Prostate gland (tissue), 2 donors: ENCODE measurements at regions not wholly inside any gene's neighbourhood (a gene's known extent, or its start where the extent isn't known, plus 50 kb on each side); places are given as distances from the start of the nearest gene placed in this dataset.

ENCODE experiments used
- DNase-seq: peaks from one replicate; pipeline ENCODE4 v3.0.0-alpha.2; 2019; ENCODE audit warnings: low spot score
- H3K27ac ChIP-seq, 2 donors: fragments of 200-600 bp; sonication (generic); 2 replicates each; pipeline ENCODE4 v1.5.1; 2017 to 2019
- H3K27me3 ChIP-seq: fragments of 200-600 bp; sonication (generic); replicated peaks from 2 replicates; pipeline ENCODE4 v1.5.1; 2019; ENCODE audit not compliant: insufficient read depth
- H3K36me3 ChIP-seq, 2 donors: fragments of 200-600 bp; sonication (generic); 1 replicate in 1 of 2; 2 replicates in 1 of 2; pipeline versions ENCODE4 v1.5.1 to v1.8.1; 2017 to 2019
- H3K4me1 ChIP-seq: fragments of 200-600 bp; sonication (generic); replicated peaks from 2 replicates; pipeline ENCODE4 v1.5.1; 2019
- H3K4me3 ChIP-seq, 2 donors: fragments of 200-600 bp; sonication (generic); 2 replicates each; pipeline ENCODE4 v1.5.1; 2017 to 2019
- H3K9me3 ChIP-seq: fragments of 200-600 bp; sonication (generic); 2 replicates; pipeline ENCODE4 v1.5.1; 2017
- POLR2A ChIP-seq: fragments of 450-650 bp; IDR thresholded peaks from one replicate; pipeline ENCODE4 v1.6.1; 2016; ENCODE audit warnings: antibody characterized with exemption, mild to moderate bottlenecking
- POLR2AphosphoS5 ChIP-seq: sonication (generic); formaldehyde crosslinking; IDR thresholded peaks from one replicate; pipeline ENCODE4 v1.6.1; 2017; ENCODE audit warnings: antibody characterized with exemption
- WGBS: methylation state at CpG from one replicate; pipeline ENCODE4 v1.1.5; 2018; 5-methylcytosine and 5-hydroxymethylcytosine counted together
- intact Hi-C: fragments of 100-400 bp; cut with DNase I; formaldehyde crosslinking; loops from one replicate; pipeline ENCODE4 v1.14.2; 2022
- TF ChIP-seq, protein P1 (sequence below), 4 experiments: fragments of 200-600 bp in 2 of 4; fragments of 450-650 bp in 2 of 4; sonication (generic) in 2 of 4; IDR thresholded peaks; 1 replicate in 3 of 4; 2 replicates in 1 of 4; pipeline ENCODE4 v1.5.1; 2016 to 2019; ENCODE audit warnings: antibody characterized with exemption in 4 of 4, mild to moderate bottlenecking in 2 of 4, moderate library complexity in 2 of 4

DNA sequence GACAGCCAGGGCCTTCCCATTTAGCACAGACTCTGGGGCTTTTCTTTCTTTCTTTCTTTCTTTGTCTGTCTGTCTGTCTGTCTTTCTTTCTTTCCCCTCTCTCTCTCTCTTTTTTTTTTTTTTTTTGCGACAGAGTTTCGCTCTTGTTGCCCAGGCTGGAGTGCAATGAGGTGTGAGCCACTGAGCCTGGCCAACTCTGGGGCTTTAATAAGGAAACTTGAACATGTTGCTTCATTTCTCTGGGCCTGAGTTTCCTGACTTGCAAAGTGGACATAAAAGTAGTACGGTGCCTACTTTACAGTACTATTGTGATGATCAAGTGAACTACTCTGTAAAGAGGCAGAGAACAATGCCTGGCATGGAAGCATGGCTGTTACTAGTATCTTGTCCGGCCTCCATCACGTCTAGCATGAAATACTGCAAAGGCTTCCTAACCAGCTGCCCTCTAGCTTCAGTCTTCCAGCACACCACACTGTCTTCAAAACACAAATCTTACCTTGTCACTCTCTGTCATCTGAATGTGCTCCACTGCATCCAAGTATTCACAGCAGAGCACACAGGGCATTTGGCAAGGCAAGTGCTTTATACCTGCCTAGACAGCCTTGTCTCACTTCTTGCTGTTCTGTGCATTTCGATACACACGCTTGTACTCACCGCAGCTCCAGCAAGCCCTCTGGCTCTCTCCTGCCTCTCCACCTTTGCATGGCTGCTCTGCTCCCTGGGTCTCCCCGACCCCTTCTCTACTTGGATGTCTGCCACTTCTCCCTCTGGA, 96.7 kb downstream of the IRF2BPL start:
- TF ChIP-seq, protein P1, sequence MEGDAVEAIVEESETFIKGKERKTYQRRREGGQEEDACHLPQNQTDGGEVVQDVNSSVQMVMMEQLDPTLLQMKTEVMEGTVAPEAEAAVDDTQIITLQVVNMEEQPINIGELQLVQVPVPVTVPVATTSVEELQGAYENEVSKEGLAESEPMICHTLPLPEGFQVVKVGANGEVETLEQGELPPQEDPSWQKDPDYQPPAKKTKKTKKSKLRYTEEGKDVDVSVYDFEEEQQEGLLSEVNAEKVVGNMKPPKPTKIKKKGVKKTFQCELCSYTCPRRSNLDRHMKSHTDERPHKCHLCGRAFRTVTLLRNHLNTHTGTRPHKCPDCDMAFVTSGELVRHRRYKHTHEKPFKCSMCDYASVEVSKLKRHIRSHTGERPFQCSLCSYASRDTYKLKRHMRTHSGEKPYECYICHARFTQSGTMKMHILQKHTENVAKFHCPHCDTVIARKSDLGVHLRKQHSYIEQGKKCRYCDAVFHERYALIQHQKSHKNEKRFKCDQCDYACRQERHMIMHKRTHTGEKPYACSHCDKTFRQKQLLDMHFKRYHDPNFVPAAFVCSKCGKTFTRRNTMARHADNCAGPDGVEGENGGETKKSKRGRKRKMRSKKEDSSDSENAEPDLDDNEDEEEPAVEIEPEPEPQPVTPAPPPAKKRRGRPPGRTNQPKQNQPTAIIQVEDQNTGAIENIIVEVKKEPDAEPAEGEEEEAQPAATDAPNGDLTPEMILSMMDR (IDR thresholded peaks at IDR 0.05): no peak
- TF ChIP-seq POLR2A (no peak), POLR2AphosphoS5 (no peak)
- Histone ChIP-seq H3K27me3 (no peaks in the 10 kb centered on the region), H3K27ac (no peak overlapping the region), H3K4me3 (no peak overlapping the region), H3K9me3 (no peaks in the 10 kb centered on the region), H3K4me1 (no peaks in the 10 kb centered on the region), H3K36me3 (no peaks in the 10 kb centered on the region)
- WGBS: 59% methylated on average over 9 of the region's 9 CpGs
- DNase-seq: no peak
- intact Hi-C loops: no loop called here

DNA sequence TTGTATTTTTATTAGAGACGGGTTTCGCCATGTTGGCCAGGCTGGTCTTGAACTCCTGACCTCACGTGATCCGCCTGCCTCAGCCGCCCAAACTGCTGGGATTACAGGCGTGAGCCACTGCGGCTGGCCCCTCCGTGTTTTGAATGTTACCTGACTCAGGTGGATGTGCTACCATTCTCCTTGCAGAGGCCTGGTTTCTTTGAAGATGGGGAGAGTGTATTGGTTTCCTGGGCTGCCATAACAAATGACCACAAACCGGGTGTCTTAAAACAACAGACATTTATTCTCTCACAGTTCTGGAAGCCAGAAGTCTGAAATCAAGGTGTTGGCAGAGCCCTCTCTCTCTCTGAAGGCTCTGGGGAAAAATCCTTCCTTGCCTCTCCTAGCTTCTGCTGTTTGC, 98.0 kb downstream of the IRF2BPL start:
- Histone ChIP-seq H3K27ac (no peak overlapping the region), H3K27me3 (no peaks in the 10 kb centered on the region), H3K4me1 (no peaks in the 10 kb centered on the region), H3K36me3 (no peaks in the 10 kb centered on the region), H3K9me3 (no peaks in the 10 kb centered on the region), H3K4me3 (no peak overlapping the region)
- intact Hi-C loops: no loop called here
- no peak for DNase-seq
- TF ChIP-seq POLR2A (no peak), POLR2AphosphoS5 (no peak)
- 91% methylated on average over 9 of the region's 9 CpGs for WGBS

DNA sequence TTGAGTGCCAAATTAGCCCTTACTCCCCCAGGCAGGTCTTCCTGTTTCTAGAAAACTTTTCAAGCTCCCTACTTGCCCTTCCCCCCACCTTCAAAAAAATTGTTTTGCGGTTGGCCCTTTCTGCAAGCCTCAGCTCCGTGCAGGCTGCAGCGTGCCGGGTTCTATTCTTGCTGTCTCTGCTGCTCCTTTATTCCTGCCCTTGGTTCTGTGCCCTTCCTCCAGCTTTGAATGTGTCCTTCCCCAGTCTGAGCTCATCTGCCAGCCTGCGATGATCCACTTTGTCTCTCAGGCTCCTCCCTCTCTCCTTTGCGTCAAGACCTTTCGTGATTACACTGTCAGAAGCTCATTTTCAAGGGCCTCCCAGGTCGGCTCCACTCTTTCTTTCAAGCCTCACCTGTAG, 98.6 kb downstream of the IRF2BPL start:
- Histone ChIP-seq H3K4me1 (no peaks in the 10 kb centered on the region), H3K9me3 (no peaks in the 10 kb centered on the region), H3K4me3 (no peak overlapping the region), H3K36me3 (no peaks in the 10 kb centered on the region), H3K27me3 (no peaks in the 10 kb centered on the region), H3K27ac (no peak overlapping the region)
- no peak for TF ChIP-seq POLR2AphosphoS5
- TF ChIP-seq, protein P1 (IDR thresholded peaks at IDR 0.05): no peak
- TF ChIP-seq POLR2A: no peak
- no peak for DNase-seq
- WGBS: 37% methylated on average over 8 of the region's 8 CpGs
- intact Hi-C loops: no loop called here

DNA sequence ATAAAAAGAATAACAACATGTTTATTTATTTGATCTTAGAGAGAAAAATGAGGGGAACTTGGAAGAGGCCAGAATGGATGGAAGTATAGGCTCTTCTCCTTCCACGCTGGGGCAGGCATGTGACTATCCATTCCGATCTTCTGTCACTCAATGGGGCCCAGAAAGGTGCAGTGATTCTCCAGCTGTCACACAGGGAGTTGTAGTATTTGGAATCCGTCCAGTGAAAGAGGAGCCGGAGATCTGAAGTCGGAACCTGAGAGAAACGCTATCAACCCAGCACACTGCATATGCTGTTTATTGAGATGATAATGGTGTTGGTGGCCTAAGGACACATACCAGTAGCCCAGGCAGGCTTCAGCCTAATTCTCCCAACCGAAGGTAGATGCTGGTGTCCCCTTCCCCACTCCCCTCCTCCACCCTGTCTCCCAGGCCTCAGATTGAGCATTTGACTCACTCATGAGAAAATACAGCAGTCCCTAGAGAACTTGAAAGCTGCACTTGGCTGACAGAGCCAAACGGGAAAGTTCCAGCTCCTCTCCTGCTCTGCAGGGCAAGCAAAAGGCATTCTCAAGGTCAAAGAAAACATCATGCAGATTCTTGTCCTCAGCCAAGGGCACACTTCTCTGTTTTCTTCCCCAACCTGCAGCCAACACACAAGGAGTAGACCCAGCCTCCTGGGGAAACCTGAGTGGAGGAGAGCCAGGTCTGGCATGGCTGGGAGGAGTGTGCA, 100.4 kb downstream of the IRF2BPL start:
- no peaks in the 10 kb centered on the region for H3K4me1 ChIP-seq
- TF ChIP-seq POLR2A (no peak), POLR2AphosphoS5 (no peak)
- TF ChIP-seq, protein P1 (IDR thresholded peaks at IDR 0.05): no peak
- WGBS: 67% methylated on average over 8 of the region's 8 CpGs
- no peaks in the 10 kb centered on the region for H3K36me3 ChIP-seq
- no peaks in the 10 kb centered on the region for H3K9me3 ChIP-seq
- no peak overlapping the region for H3K27ac ChIP-seq
- no peaks in the 10 kb centered on the region for H3K27me3 ChIP-seq
- intact Hi-C loops: no loop called here
- no peak overlapping the region for H3K4me3 ChIP-seq
- no peak for DNase-seq

DNA sequence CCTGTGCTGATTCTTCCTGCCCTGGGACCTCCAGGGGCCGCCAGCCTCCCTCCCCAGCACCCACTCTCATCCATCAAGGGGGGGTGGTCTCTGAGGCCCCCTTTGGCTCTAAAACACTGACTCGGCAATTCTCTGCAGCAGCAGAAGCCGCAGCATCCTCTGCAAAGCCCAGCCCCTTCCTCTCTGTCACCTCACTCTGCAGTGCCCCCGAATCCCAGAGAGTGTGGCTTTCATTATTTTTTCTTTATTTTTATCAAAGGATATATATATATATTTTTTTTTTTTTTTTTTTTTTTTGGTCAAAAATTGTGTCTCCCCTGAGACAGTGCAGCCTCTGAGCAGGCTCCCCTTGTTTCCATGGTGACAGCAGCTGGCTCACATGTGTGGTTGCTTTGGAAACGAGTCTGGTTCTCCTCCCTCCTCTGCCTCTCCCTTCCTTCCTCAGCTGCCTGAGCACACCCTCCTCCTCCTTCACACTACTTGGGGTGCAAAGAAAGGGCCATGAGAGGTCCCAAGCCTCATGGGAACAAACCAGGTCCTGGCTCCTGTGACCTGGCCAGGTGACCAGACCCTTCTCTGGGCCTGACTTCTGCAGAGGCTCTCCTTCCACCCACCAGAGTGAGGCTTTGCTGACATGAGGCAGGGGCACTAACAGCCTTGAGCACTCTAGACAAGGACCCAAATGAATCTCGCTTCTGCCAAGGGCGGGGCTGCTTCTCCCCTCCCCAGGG, 100.5 kb downstream of the LRRC74A start:
- DNase-seq: no peak
- H3K9me3 ChIP-seq: no peaks in the 10 kb centered on the region
- no peaks in the 10 kb centered on the region for H3K27me3 ChIP-seq
- no peak overlapping the region for H3K4me3 ChIP-seq
- no peaks in the 10 kb centered on the region for H3K4me1 ChIP-seq
- intact Hi-C loops: loop anchor here (1.0 kb wide), 1 partner anchor 15 kb away; no protein-coding TSS in a partner anchor
- 83% methylated on average over 7 of the region's 7 CpGs for WGBS
- TF ChIP-seq, protein P1 (IDR thresholded peaks at IDR 0.05): no peak
- no peak for TF ChIP-seq POLR2AphosphoS5
- H3K27ac ChIP-seq: no peak overlapping the region
- no peaks in the 10 kb centered on the region for H3K36me3 ChIP-seq
